Thyroid gland (tissue), 4 donors: ENCODE measurements at regions not wholly inside any gene's neighbourhood (a gene's known extent, or its start where the extent isn't known, plus 50 kb on each side); places are given as distances from the start of the nearest gene placed in this dataset.

Experiments used
- CTCF ChIP-seq, 6 experiments: fragments of 200-600 bp in 3 of 6; fragments of 450-650 bp in 3 of 6; sonication (generic) in 3 of 6; IDR thresholded peaks; one replicate each; pipeline ENCODE4 v1.5.1; 2016 to 2019; ENCODE audit warnings: antibody characterized with exemption in 6 of 6, mild to moderate bottlenecking in 2 of 6, inconsistent platforms in 1 of 6, moderate library complexity in 1 of 6
- POLR2A ChIP-seq, 2 donors: fragments of 450-650 bp; IDR thresholded peaks; one replicate each; pipeline ENCODE4 v1.6.1; 2017; ENCODE audit warnings: antibody characterized with exemption in 2 of 2, mild to moderate bottlenecking in 2 of 2, moderate library complexity in 1 of 2

- TF ChIP-seq CTCF (IDR thresholded peaks at IDR 0.05) (no peak), POLR2A (IDR thresholded peaks at IDR 0.05) (no peak)
Observed at GRCh38 chr6:144722154-144722737, 437.1 kb downstream of the UTRN start.
